Keratinocyte (primary cell): ENCODE measurements at regions not wholly inside any gene's neighbourhood (a gene's known extent, or its start where the extent isn't known, plus 50 kb on each side); places are given as distances from the start of the nearest gene placed in this dataset.

Experiments used
- DNase-seq: peaks from one replicate; pipeline ENCODE4 v3.0.0-alpha.2; 2011; ENCODE audit warnings: low read depth, missing footprints, low spot score
- FAIRE-seq: peaks from 2 replicates; lab custom pipeline; 2011; peaks lifted over from hg19 to GRCh38; lab: Jason Lieb, UNC
- H2AFZ ChIP-seq: 2 replicates; pipeline ENCODE4 v1.6.0; 2012; ENCODE audit warnings: low read length, control low read depth, inconsistent platforms; ENCODE audit not compliant: control insufficient read depth
- H3K27ac ChIP-seq: 2 replicates; pipeline ENCODE4 v1.5.1; 2011; ENCODE audit warnings: low read length; ENCODE audit not compliant: control insufficient read depth, insufficient read depth
- H3K27me3 ChIP-seq: 3 replicates; pipeline ENCODE4 v1.6.0; 2011; ENCODE audit warnings: low read length; ENCODE audit not compliant: control insufficient read depth, insufficient read depth; ENCODE audit errors: extremely low read depth
- H3K36me3 ChIP-seq, 2 experiments: 2 replicates in 1 of 2; 3 replicates in 1 of 2; pipeline ENCODE4 v1.5.1; 2011; ENCODE audit warnings: low read length in 2 of 2, mild to moderate bottlenecking in 1 of 2; ENCODE audit not compliant: control insufficient read depth in 2 of 2, insufficient read depth in 2 of 2; ENCODE audit errors: extremely low read depth in 1 of 2
- H3K4me1 ChIP-seq: 3 replicates; pipeline ENCODE4 v1.5.1; 2011; ENCODE audit warnings: low read length; ENCODE audit not compliant: control insufficient read depth, insufficient read depth; ENCODE audit errors: extremely low read depth
- H3K4me2 ChIP-seq: 3 replicates; pipeline ENCODE4 v1.6.0; 2011; ENCODE audit warnings: low read depth, low read length; ENCODE audit not compliant: control insufficient read depth, insufficient read depth; ENCODE audit errors: extremely low read depth
- H3K4me3 ChIP-seq, 3 experiments: fragments of 200-600 bp in 1 of 3; sonication (generic) in 1 of 3; 2 replicates in 2 of 3; 3 replicates in 1 of 3; pipeline ENCODE4 v1.5.1; 2011 to 2016; ENCODE audit warnings: low read length in 3 of 3, mild to moderate bottlenecking in 3 of 3, control low read depth in 2 of 3, inconsistent platforms in 1 of 3, low read depth in 1 of 3, mixed read lengths in 1 of 3, mixed run types in 1 of 3, moderate library complexity in 1 of 3; ENCODE audit not compliant: control insufficient read depth in 2 of 3, insufficient read depth in 2 of 3; ENCODE audit errors: extremely low read depth in 1 of 3
- H3K79me2 ChIP-seq: 2 replicates; pipeline ENCODE4 v1.6.0; 2012; ENCODE audit warnings: low read length; ENCODE audit not compliant: control insufficient read depth, insufficient read depth
- H3K9ac ChIP-seq: 3 replicates; pipeline ENCODE4 v1.6.0; 2011; ENCODE audit warnings: low read length; ENCODE audit not compliant: control insufficient read depth, insufficient read depth; ENCODE audit errors: extremely low read depth
- H3K9me1 ChIP-seq: 3 replicates; pipeline ENCODE4 v1.6.0; 2011; ENCODE audit warnings: low read length; ENCODE audit not compliant: control insufficient read depth, insufficient read depth; ENCODE audit errors: extremely low read depth
- H3K9me3 ChIP-seq: 2 replicates; pipeline ENCODE4 v1.5.1; 2012; ENCODE audit warnings: low read depth, low read length; ENCODE audit not compliant: control insufficient read depth
- H4K20me1 ChIP-seq: 3 replicates; pipeline ENCODE4 v1.6.0; 2011; ENCODE audit warnings: low read length; ENCODE audit not compliant: control insufficient read depth, insufficient read depth; ENCODE audit errors: extremely low read depth
- EZH2 ChIP-seq: IDR thresholded peaks from one replicate; pipeline ENCODE4 v1.6.1; 2012; ENCODE audit warnings: inconsistent platforms, mild to moderate bottlenecking, low read length, moderate library complexity
- dilution Hi-C: fragments of 300-500 bp; cut with MboI; formaldehyde crosslinking; loops from one replicate; pipeline ENCODE4 v1.7.0; 2020; ENCODE audit warnings: low sequenced_read_pairs; ENCODE audit not compliant: extremely low pct_ligation_motif_present
- TF ChIP-seq, protein P1 (sequence below), 3 experiments: IDR thresholded peaks in 1 of 3; conservative IDR thresholded peaks in 1 of 3; optimal IDR thresholded peaks in 1 of 3; 2 replicates in 2 of 3; 3 replicates in 1 of 3; pipeline versions ENCODE3 to v1.5.1; 2011; ENCODE audit warnings: low read length in 3 of 3, mild to moderate bottlenecking in 3 of 3, moderate library complexity in 2 of 3, control low read depth in 1 of 3, inconsistent platforms in 1 of 3; ENCODE audit not compliant: insufficient read depth in 2 of 3; ENCODE audit errors: extremely low read depth in 1 of 3

GRCh38 chr11:109046284-109046992 is 375.6 kb upstream of the C11orf87 start:
- dilution Hi-C loops, result no loop called here
- Histone ChIP-seq H3K9me3 (no peaks in the 10 kb centered on the region), H3K79me2 (no peaks in the 10 kb centered on the region), H3K27me3 (no peaks in the 10 kb centered on the region), H3K4me3 (no peak overlapping the region), H3K27ac (no peak overlapping the region), H3K9ac (no peak overlapping the region), H3K4me1 (no peaks in the 10 kb centered on the region), H2AFZ (no peak overlapping the region), H4K20me1 (no peaks in the 10 kb centered on the region), H3K36me3 (no peaks in the 10 kb centered on the region), H3K4me2 (no peak overlapping the region), H3K9me1 (no peaks in the 10 kb centered on the region)
- DNase-seq (no peak), FAIRE-seq (no peak)
- TF ChIP-seq, protein P1, sequence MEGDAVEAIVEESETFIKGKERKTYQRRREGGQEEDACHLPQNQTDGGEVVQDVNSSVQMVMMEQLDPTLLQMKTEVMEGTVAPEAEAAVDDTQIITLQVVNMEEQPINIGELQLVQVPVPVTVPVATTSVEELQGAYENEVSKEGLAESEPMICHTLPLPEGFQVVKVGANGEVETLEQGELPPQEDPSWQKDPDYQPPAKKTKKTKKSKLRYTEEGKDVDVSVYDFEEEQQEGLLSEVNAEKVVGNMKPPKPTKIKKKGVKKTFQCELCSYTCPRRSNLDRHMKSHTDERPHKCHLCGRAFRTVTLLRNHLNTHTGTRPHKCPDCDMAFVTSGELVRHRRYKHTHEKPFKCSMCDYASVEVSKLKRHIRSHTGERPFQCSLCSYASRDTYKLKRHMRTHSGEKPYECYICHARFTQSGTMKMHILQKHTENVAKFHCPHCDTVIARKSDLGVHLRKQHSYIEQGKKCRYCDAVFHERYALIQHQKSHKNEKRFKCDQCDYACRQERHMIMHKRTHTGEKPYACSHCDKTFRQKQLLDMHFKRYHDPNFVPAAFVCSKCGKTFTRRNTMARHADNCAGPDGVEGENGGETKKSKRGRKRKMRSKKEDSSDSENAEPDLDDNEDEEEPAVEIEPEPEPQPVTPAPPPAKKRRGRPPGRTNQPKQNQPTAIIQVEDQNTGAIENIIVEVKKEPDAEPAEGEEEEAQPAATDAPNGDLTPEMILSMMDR (optimal IDR thresholded peaks at IDR 0.05 in 1 of 3, IDR thresholded peaks at IDR 0.05 in 1 of 3, conservative IDR thresholded peaks at IDR 0.05 in 1 of 3; ENCODE audit: extremely low read depth in 1 of 3, insufficient read depth in 2 of 3, low read length in 3 of 3), result no peak
- TF ChIP-seq EZH2, result no peak

GRCh38 chr11:109048098-109048497 is 373.9 kb upstream of the C11orf87 start:
- Histone ChIP-seq H3K9me1 (no peaks in the 10 kb centered on the region), H3K9me3 (no peaks in the 10 kb centered on the region), H3K4me2 (no peak overlapping the region), H3K27ac (no peak overlapping the region), H3K27me3 (no peaks in the 10 kb centered on the region), H3K4me3 (no peak overlapping the region), H3K36me3 (no peaks in the 10 kb centered on the region), H3K9ac (no peak overlapping the region), H2AFZ (no peak overlapping the region), H4K20me1 (no peaks in the 10 kb centered on the region), H3K79me2 (no peaks in the 10 kb centered on the region), H3K4me1 (no peaks in the 10 kb centered on the region)
- dilution Hi-C loops, result no loop called here
- TF ChIP-seq, protein P1 (optimal IDR thresholded peaks at IDR 0.05 in 1 of 3, IDR thresholded peaks at IDR 0.05 in 1 of 3, conservative IDR thresholded peaks at IDR 0.05 in 1 of 3; ENCODE audit: extremely low read depth in 1 of 3, insufficient read depth in 2 of 3, low read length in 3 of 3), result no peak
- TF ChIP-seq EZH2, result no peak
- DNase-seq, result no peak
- FAIRE-seq, result no peak
